OCI-LY7 (cell line): ENCODE measurements at regions not wholly inside any gene's neighbourhood (a gene's known extent, or its start where the extent isn't known, plus 50 kb on each side); places are given as distances from the start of the nearest gene placed in this dataset.
"Not testable (repeated sequence)": the region's sequence is repeated elsewhere in the genome, so short reads cannot be mapped to it uniquely, and the experiment has no call there.

Source experiments
- EZH2phosphoT487 ChIP-seq: fragments of 200-600 bp; sonication (generic); IDR thresholded peaks from 2 replicates; pipeline ENCODE4 v1.6.1; 2018; ENCODE audit warnings: low read depth, borderline replicate concordance, mild to moderate bottlenecking, mixed run types, antibody characterized with exemption, low read length, moderate library complexity, mixed read lengths
- TF ChIP-seq, protein P1 (sequence below): fragments of 200-600 bp; sonication (generic); conservative IDR thresholded peaks from 2 replicates; pipeline ENCODE4 v1.5.1; 2014; ENCODE audit warnings: mild to moderate bottlenecking, antibody characterized with exemption, low read length, moderate library complexity, mixed read lengths

DNA sequence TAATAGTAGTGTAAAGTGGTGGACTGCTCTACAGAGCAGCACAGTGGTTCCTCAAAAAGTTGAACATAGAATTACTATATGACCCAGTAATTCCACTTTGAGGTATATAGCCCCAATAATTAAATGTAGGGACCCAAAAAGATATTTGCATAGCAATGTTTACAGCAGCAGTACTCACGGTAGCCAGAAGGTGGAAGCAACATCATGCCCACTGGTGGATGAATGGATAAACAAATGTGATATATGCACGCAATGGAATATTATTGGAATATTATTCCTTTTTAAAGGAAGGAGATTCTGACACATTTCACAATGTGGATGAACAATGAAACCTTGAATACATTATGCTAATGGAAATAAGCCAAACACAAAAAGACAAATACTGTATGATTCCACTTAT is 121.4 kb downstream of the POTEM start:
- TF ChIP-seq, protein P1, sequence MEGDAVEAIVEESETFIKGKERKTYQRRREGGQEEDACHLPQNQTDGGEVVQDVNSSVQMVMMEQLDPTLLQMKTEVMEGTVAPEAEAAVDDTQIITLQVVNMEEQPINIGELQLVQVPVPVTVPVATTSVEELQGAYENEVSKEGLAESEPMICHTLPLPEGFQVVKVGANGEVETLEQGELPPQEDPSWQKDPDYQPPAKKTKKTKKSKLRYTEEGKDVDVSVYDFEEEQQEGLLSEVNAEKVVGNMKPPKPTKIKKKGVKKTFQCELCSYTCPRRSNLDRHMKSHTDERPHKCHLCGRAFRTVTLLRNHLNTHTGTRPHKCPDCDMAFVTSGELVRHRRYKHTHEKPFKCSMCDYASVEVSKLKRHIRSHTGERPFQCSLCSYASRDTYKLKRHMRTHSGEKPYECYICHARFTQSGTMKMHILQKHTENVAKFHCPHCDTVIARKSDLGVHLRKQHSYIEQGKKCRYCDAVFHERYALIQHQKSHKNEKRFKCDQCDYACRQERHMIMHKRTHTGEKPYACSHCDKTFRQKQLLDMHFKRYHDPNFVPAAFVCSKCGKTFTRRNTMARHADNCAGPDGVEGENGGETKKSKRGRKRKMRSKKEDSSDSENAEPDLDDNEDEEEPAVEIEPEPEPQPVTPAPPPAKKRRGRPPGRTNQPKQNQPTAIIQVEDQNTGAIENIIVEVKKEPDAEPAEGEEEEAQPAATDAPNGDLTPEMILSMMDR: not testable (repeated sequence)
- not testable (repeated sequence) for TF ChIP-seq EZH2phosphoT487
